ENCODE measurements at regions not wholly inside any gene's neighbourhood (a gene's known extent, or its start where the extent isn't known, plus 50 kb on each side); places are given as distances from the start of the nearest gene placed in this dataset.

- DNase-seq (no peak), ATAC-seq (no peak)
- Mint-ChIP-seq H3K4me1 (no peaks in the 10 kb centered on the region), H3K4me3 (no peak overlapping the region), H3K36me3 (ENCODE audit: low read depth) (no peaks in the 10 kb centered on the region), H3K27me3 (peaks cover 6% of the 10 kb centered on the region), H3K27ac (no peak overlapping the region), H3K9me3 (no peaks in the 10 kb centered on the region)
These were observed 307.7 kb upstream of the ARSJ start for GRCh38 chr4:114287079-114287696.

- H3K4me3 Mint-ChIP-seq: no peak overlapping the region
- no peak for DNase-seq
These were observed 302.5 kb upstream of the UGT8 start for GRCh38 chr4:114296126-114296525.

DNA sequence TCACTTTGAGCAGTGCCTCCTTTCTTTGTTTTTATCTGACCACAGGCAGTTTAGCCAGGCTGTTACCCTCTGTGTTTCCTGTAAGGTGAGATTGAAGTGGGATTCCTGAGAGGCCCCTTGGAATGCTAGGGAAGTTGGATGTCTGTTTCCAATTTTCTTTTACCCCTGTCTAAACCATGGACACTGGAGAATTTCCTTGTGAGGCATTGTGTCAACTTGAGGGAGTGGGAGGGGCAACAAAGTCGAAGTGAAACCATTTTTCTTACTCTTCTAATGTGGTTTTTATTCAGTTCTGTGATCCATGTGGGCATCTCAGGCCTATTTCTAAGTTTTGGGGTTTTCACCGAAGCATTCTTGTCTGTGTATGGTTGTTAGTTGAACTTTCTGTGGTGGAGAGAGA, 296.1 kb upstream of the UGT8 start:
- Mint-ChIP-seq H3K27ac (no peak overlapping the region), H3K4me3 (no peak overlapping the region), H3K9me3 (no peaks in the 10 kb centered on the region), H3K27me3 (peaks cover 10% of the 10 kb centered on the region), H3K4me1 (no peaks in the 10 kb centered on the region), H3K36me3 (ENCODE audit: low read depth) (no peaks in the 10 kb centered on the region)
- ATAC-seq (no peak), DNase-seq (no peak)

More at GRCh38 chr4:114296126-114296525, 302.5 kb upstream of the UGT8 start:
- no peak for ATAC-seq
- Mint-ChIP-seq H3K27ac (no peak overlapping the region), H3K4me1 (no peaks in the 10 kb centered on the region), H3K36me3 (ENCODE audit: low read depth) (no peaks in the 10 kb centered on the region), H3K9me3 (peaks cover 12% of the 10 kb centered on the region), H3K27me3 (peaks cover 3% of the 10 kb centered on the region)

- ATAC-seq: no peak
- no peaks in the 10 kb centered on the region for H3K9me3 Mint-ChIP-seq
- H3K27me3 Mint-ChIP-seq: peaks cover 8% of the 10 kb centered on the region
- H3K27ac Mint-ChIP-seq: no peak overlapping the region
- H3K36me3 Mint-ChIP-seq (ENCODE audit: low read depth): no peaks in the 10 kb centered on the region
- H3K4me3 Mint-ChIP-seq: no peak overlapping the region
- H3K4me1 Mint-ChIP-seq: no peaks in the 10 kb centered on the region
- DNase-seq: no peak
These were observed 294.6 kb upstream of the UGT8 start for GRCh38 chr4:114304046-114304445.

DNA sequence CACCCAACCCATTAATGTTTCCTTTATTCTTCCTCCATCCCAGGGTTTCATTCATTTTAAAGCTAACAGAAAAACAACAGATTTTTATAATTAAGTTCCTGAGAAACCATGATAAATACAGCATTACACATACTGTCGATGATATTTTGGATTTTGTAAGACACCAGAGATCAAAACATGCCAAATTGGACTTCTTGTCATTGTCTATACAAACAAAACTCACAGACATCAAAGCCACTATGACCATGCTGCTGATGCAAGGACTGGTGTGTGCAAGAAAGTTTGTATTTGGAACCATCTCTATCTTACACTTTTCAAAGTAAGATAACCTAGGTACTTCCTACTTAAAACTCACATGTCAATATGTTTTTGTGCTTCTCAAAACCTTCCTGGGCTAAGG, 294.0 kb upstream of the UGT8 start:
- DNase-seq: no peak
- no peaks in the 10 kb centered on the region for H3K36me3 Mint-ChIP-seq (ENCODE audit: low read depth)
- H3K9me3 Mint-ChIP-seq: no peaks in the 10 kb centered on the region
- no peaks in the 10 kb centered on the region for H3K4me1 Mint-ChIP-seq
- no peak for ATAC-seq
- no peak overlapping the region for H3K4me3 Mint-ChIP-seq
- no peak overlapping the region for H3K27ac Mint-ChIP-seq
- peaks cover 7% of the 10 kb centered on the region for H3K27me3 Mint-ChIP-seq

- DNase-seq (no peak), ATAC-seq (no peak)
- Mint-ChIP-seq H3K27ac (no peak overlapping the region), H3K36me3 (ENCODE audit: low read depth) (no peaks in the 10 kb centered on the region), H3K9me3 (no peaks in the 10 kb centered on the region), H3K27me3 (peaks cover 7% of the 10 kb centered on the region), H3K4me3 (no peak overlapping the region), H3K4me1 (no peaks in the 10 kb centered on the region)
These were observed 291.7 kb upstream of the UGT8 start for GRCh38 chr4:114306946-114307345.

- no peaks in the 10 kb centered on the region for H3K36me3 Mint-ChIP-seq (ENCODE audit: low read depth)
- no peak for DNase-seq
- H3K9me3 Mint-ChIP-seq: no peaks in the 10 kb centered on the region
- no peaks in the 10 kb centered on the region for H3K4me1 Mint-ChIP-seq
- peaks cover 8% of the 10 kb centered on the region for H3K27me3 Mint-ChIP-seq
- H3K27ac Mint-ChIP-seq: no peak overlapping the region
- no peak for ATAC-seq
- no peak overlapping the region for H3K4me3 Mint-ChIP-seq
These were observed 288.2 kb upstream of the UGT8 start for GRCh38 chr4:114310296-114310925.

- H3K27ac Mint-ChIP-seq: no peak overlapping the region
- no peak overlapping the region for H3K4me3 Mint-ChIP-seq
- peaks cover 6% of the 10 kb centered on the region for H3K27me3 Mint-ChIP-seq
These were observed 286.8 kb upstream of the UGT8 start for GRCh38 chr4:114311787-114312186.

DNA sequence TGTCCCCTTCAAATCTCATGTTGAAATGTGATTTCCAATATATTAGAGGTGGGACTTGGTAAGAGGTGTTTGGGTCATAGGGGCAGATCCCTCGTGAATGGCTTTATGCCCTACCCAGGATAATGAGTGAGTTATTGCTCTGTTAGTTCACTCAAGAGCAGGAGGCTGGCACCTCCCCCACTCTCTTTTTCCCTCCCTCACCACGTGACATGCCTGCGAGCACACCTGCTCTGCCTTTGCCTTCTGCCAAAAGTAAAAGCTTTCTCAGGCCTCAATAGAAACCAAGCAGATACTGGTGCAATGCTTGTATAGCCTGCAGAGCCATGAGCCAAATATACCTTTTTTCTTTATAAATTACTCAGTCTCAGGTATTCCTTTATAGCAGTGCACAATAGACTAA, 286.3 kb upstream of the UGT8 start:
- ATAC-seq (no peak), DNase-seq (no peak)
- H3K36me3 Mint-ChIP-seq (ENCODE audit: low read depth): no peaks in the 10 kb centered on the region
- no peaks in the 10 kb centered on the region for H3K9me3 Mint-ChIP-seq
- H3K27me3 Mint-ChIP-seq: peaks cover 1% of the 10 kb centered on the region
- no peaks in the 10 kb centered on the region for H3K4me1 Mint-ChIP-seq
- H3K27ac Mint-ChIP-seq: no peak overlapping the region
- no peak overlapping the region for H3K4me3 Mint-ChIP-seq

More at GRCh38 chr4:114311787-114312186, 286.8 kb upstream of the UGT8 start:
- H3K36me3 Mint-ChIP-seq (ENCODE audit: low read depth): no peaks in the 10 kb centered on the region
- ATAC-seq: no peak
- H3K9me3 Mint-ChIP-seq: no peaks in the 10 kb centered on the region
- no peak for DNase-seq
- no peaks in the 10 kb centered on the region for H3K4me1 Mint-ChIP-seq

DNA sequence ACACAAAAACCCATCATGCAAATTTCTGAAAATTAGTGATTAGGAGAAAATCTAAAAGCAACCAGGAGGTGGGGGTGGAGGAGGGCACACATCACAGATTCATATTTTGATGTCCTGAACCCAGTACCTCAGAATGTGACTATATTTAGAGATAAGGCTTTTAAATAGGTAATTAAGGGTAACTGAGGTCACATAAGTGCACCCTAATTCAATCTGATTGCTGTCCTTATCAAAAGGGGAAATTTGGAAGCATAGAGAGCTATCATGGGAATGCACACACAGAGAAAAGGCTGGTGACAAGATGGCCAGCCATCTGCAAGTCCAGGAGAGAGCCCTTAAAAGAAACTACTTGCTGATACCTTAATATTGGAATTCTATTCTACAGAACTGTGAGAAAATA, 281.8 kb upstream of the UGT8 start:
- Mint-ChIP-seq H3K4me1 (no peaks in the 10 kb centered on the region), H3K27me3 (peaks cover 1% of the 10 kb centered on the region), H3K9me3 (no peaks in the 10 kb centered on the region), H3K27ac (no peak overlapping the region), H3K36me3 (ENCODE audit: low read depth) (no peaks in the 10 kb centered on the region), H3K4me3 (no peak overlapping the region)
- ATAC-seq (no peak), DNase-seq (no peak)

DNA sequence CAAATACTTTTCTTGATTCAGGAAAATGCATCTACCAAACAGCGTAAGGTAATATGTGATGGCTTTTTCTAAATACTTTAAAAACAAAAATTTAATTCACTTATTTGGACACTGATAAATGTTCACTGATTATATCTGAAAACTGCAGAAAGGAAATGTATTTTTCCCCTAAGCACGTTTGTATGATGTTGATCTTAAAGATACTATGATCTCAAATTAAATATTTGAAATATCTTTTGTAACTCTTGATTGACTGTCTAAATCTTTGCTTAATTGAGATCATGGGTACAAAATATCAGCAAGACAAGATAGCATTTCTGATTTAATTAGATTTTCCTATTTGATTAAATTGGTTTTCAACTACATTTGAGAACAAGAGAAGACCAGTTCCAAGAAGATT, 281.0 kb upstream of the UGT8 start:
- Mint-ChIP-seq H3K9me3 (no peaks in the 10 kb centered on the region), H3K36me3 (ENCODE audit: low read depth) (no peaks in the 10 kb centered on the region), H3K27me3 (peaks cover 1% of the 10 kb centered on the region), H3K4me3 (no peak overlapping the region), H3K27ac (no peak overlapping the region), H3K4me1 (no peaks in the 10 kb centered on the region)
- no peak for DNase-seq
- ATAC-seq: no peak

- H3K4me3 Mint-ChIP-seq: no peak overlapping the region
- H3K36me3 Mint-ChIP-seq (ENCODE audit: low read depth): no peaks in the 10 kb centered on the region
- no peaks in the 10 kb centered on the region for H3K4me1 Mint-ChIP-seq
- DNase-seq (no peak), ATAC-seq (no peak)
- H3K27me3 Mint-ChIP-seq: peaks cover 1% of the 10 kb centered on the region
- H3K27ac Mint-ChIP-seq: no peak overlapping the region
- no peaks in the 10 kb centered on the region for H3K9me3 Mint-ChIP-seq
These were observed 280.3 kb upstream of the UGT8 start for GRCh38 chr4:114318309-114318708.

- no peak overlapping the region for H3K4me3 Mint-ChIP-seq
- no peaks in the 10 kb centered on the region for H3K27me3 Mint-ChIP-seq
- H3K36me3 Mint-ChIP-seq (ENCODE audit: low read depth): no peaks in the 10 kb centered on the region
- H3K27ac Mint-ChIP-seq: no peak overlapping the region
- DNase-seq (no peak), ATAC-seq (no peak)
- H3K4me1 Mint-ChIP-seq: no peaks in the 10 kb centered on the region
- no peaks in the 10 kb centered on the region for H3K9me3 Mint-ChIP-seq
These were observed 278.5 kb upstream of the UGT8 start for GRCh38 chr4:114320126-114320525.

- H3K36me3 Mint-ChIP-seq (ENCODE audit: low read depth): no peaks in the 10 kb centered on the region
- DNase-seq (no peak), ATAC-seq (no peak)
- no peak overlapping the region for H3K4me3 Mint-ChIP-seq
- H3K9me3 Mint-ChIP-seq: no peaks in the 10 kb centered on the region
- H3K27me3 Mint-ChIP-seq: no peaks in the 10 kb centered on the region
- H3K27ac Mint-ChIP-seq: no peak overlapping the region
- no peaks in the 10 kb centered on the region for H3K4me1 Mint-ChIP-seq
These were observed 277.2 kb upstream of the UGT8 start for GRCh38 chr4:114321366-114321765.

DNA sequence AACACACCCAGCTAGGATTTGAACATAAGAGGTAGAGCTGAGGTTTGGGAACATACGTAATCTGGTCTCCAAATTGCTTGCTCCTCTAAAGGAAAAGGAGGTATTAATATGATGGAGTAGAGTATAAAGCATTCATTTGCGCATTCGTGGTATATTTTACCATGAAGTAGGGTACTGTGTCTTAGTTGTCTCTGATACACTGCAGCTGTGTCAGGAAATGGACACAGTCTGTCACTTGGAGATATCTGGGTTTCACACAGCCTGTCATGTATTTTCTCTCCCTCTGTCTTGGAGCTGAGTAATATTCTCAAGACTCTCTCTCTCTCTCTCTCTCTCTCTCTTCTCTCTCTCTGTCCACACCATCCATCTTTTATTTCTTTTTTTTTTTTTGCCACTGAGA, 274.8 kb upstream of the UGT8 start:
- H3K27me3 Mint-ChIP-seq: no peaks in the 10 kb centered on the region
- no peaks in the 10 kb centered on the region for H3K9me3 Mint-ChIP-seq
- no peak for ATAC-seq
- no peak overlapping the region for H3K4me3 Mint-ChIP-seq
- no peak for DNase-seq
- H3K36me3 Mint-ChIP-seq (ENCODE audit: low read depth): no peaks in the 10 kb centered on the region
- H3K27ac Mint-ChIP-seq: no peak overlapping the region
- H3K4me1 Mint-ChIP-seq: no peaks in the 10 kb centered on the region

GRCh38 chr4:114326358-114326757, 272.2 kb upstream of the UGT8 start:
- H3K4me1 Mint-ChIP-seq: no peaks in the 10 kb centered on the region
- ATAC-seq: no peak
- no peaks in the 10 kb centered on the region for H3K36me3 Mint-ChIP-seq (ENCODE audit: low read depth)
- no peak overlapping the region for H3K4me3 Mint-ChIP-seq
- peaks cover 3% of the 10 kb centered on the region for H3K9me3 Mint-ChIP-seq
- no peak for DNase-seq
- H3K27me3 Mint-ChIP-seq: no peaks in the 10 kb centered on the region
- no peak overlapping the region for H3K27ac Mint-ChIP-seq

Data from activated naive CD8-positive, alpha-beta T cell treated with anti-CD3 and anti-CD28 coated beads, Interleukin-2, amount 50 U/mL, for 24 hours (primary cell).